IPS-NIHi11 (cell line): ENCODE measurements at regions not wholly inside any gene's neighbourhood (a gene's known extent, or its start where the extent isn't known, plus 50 kb on each side); places are given as distances from the start of the nearest gene placed in this dataset.

Experiments used
- DNase-seq: peaks from one replicate; pipeline ENCODE4 v3.0.0; 2012; ENCODE audit warnings: mixed read lengths, low spot score

- no peak for DNase-seq
Observed at GRCh38 chr10:123606955-123607354, 59.2 kb upstream of the GPR26 start.

- DNase-seq = peak; percentile 71
Observed at GRCh38 chr10:123607386-123607785, 58.8 kb upstream of the GPR26 start.

GRCh38 chr10:123608047-123608446 lies 58.1 kb upstream of the GPR26 start:
- no peak for DNase-seq

GRCh38 chr10:123611243-123611642 lies 54.9 kb upstream of the GPR26 start:
- no peak for DNase-seq

- no peak for DNase-seq
Observed at GRCh38 chr10:123611876-123612275, 54.3 kb upstream of the GPR26 start.

GRCh38 chr10:123613346-123613850 lies 52.8 kb upstream of the GPR26 start:
- DNase-seq = no peak

- DNase-seq = peak; percentile 91
Observed at GRCh38 chr10:123614888-123615287, 51.3 kb upstream of the GPR26 start.
